SU-DHL-6 (cell line): ENCODE measurements at regions not wholly inside any gene's neighbourhood (a gene's known extent, or its start where the extent isn't known, plus 50 kb on each side); places are given as distances from the start of the nearest gene placed in this dataset.

Experiments
- EZH2phosphoT487 ChIP-seq: fragments of 200-600 bp; sonication (generic), shearing (Covaris generic); conservative IDR thresholded peaks from 2 replicates; pipeline ENCODE4 v1.6.1; 2018; ENCODE audit warnings: mild to moderate bottlenecking, antibody characterized with exemption, low read length, moderate library complexity, mixed read lengths
- TF ChIP-seq, protein P1 (sequence below): fragments of 200-600 bp; sonication (generic); IDR thresholded peaks from one replicate; pipeline ENCODE4 v1.5.1; 2017; ENCODE audit warnings: antibody characterized with exemption, mild to moderate bottlenecking, low read length, moderate library complexity; ENCODE audit not compliant: insufficient read depth, poor library complexity, severe bottlenecking

GRCh38 chr21:16606271-16606670 lies 876.5 kb downstream of the USP25 start:
- TF ChIP-seq, protein P1, sequence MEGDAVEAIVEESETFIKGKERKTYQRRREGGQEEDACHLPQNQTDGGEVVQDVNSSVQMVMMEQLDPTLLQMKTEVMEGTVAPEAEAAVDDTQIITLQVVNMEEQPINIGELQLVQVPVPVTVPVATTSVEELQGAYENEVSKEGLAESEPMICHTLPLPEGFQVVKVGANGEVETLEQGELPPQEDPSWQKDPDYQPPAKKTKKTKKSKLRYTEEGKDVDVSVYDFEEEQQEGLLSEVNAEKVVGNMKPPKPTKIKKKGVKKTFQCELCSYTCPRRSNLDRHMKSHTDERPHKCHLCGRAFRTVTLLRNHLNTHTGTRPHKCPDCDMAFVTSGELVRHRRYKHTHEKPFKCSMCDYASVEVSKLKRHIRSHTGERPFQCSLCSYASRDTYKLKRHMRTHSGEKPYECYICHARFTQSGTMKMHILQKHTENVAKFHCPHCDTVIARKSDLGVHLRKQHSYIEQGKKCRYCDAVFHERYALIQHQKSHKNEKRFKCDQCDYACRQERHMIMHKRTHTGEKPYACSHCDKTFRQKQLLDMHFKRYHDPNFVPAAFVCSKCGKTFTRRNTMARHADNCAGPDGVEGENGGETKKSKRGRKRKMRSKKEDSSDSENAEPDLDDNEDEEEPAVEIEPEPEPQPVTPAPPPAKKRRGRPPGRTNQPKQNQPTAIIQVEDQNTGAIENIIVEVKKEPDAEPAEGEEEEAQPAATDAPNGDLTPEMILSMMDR: no peak
- TF ChIP-seq EZH2phosphoT487: no peak
